Neural cell (in vitro differentiated cells): ENCODE measurements at regions not wholly inside any gene's neighbourhood (a gene's known extent, or its start where the extent isn't known, plus 50 kb on each side); places are given as distances from the start of the nearest gene placed in this dataset.

Experiments
- small RNA-seq, 3 experiments: library from RNA; depleted of rRNA; stranded (forward); fragments of <200 nt; gene quantifications; one replicate each; pipeline ENCODE3, GENCODE V24; 2012

Small RNA genes in the stretch of these regions (small RNA-seq; reads per million reads assigned to genes)
- 0 reads per million in 3 experiments for gene MIR548AJ1
